Fibroblast of the conjunctiva (primary cell): ENCODE measurements at regions not wholly inside any gene's neighbourhood (a gene's known extent, or its start where the extent isn't known, plus 50 kb on each side); places are given as distances from the start of the nearest gene placed in this dataset.
"Not testable (repeated sequence)": the region's sequence is repeated elsewhere in the genome, so short reads cannot be mapped to it uniquely, and the experiment has no call there.

Source experiments
- DNase-seq: peaks from one replicate; pipeline ENCODE4 v3.0.0-alpha.2; 2010; ENCODE audit warnings: low read depth

GRCh38 chr5:32931438-32931837 is 220.3 kb downstream of the NPR3 start:
- DNase-seq: not testable (repeated sequence)

- DNase-seq: no peak
These were observed 221.3 kb downstream of the NPR3 start for GRCh38 chr5:32932241-32932935.

- DNase-seq: no peak
These were observed 222.6 kb downstream of the NPR3 start for GRCh38 chr5:32933692-32934091.

GRCh38 chr5:32934529-32934928 is 223.4 kb downstream of the NPR3 start:
- no peak for DNase-seq

GRCh38 chr5:32935283-32935682 is 224.2 kb downstream of the NPR3 start:
- no peak for DNase-seq

GRCh38 chr5:32936329-32936728 is 225.2 kb downstream of the NPR3 start:
- no peak for DNase-seq

GRCh38 chr5:32942225-32942989 is 231.3 kb downstream of the NPR3 start:
- no peak for DNase-seq

- DNase-seq: no peak
These were observed 238.3 kb downstream of the NPR3 start for GRCh38 chr5:32949286-32949970.

- no peak for DNase-seq
These were observed 239.9 kb downstream of the NPR3 start for GRCh38 chr5:32951003-32951402.

- no peak for DNase-seq
These were observed 240.8 kb downstream of the NPR3 start for GRCh38 chr5:32951878-32952277.

GRCh38 chr5:32952421-32952820 is 241.3 kb downstream of the NPR3 start:
- DNase-seq: not testable (repeated sequence)

GRCh38 chr5:32953694-32954093 is 242.6 kb downstream of the NPR3 start:
- DNase-seq: no peak

- no peak for DNase-seq
These were observed 244.7 kb downstream of the NPR3 start for GRCh38 chr5:32955814-32956213.

GRCh38 chr5:32960340-32961058 is 249.4 kb downstream of the NPR3 start:
- no peak for DNase-seq

GRCh38 chr5:32961059-32961415 is 249.9 kb downstream of the NPR3 start:
- no peak for DNase-seq

- DNase-seq: no peak
These were observed 253.1 kb downstream of the NPR3 start for GRCh38 chr5:32964261-32964660.

GRCh38 chr5:32973646-32974045 is 262.5 kb downstream of the NPR3 start:
- no peak for DNase-seq

GRCh38 chr5:32975656-32976375 is 264.7 kb downstream of the NPR3 start:
- no peak for DNase-seq

GRCh38 chr5:32981061-32981460 is 269.9 kb downstream of the NPR3 start:
- no peak for DNase-seq

GRCh38 chr5:32984851-32985610 is 273.9 kb downstream of the NPR3 start:
- DNase-seq: no peak

- no peak for DNase-seq
These were observed 278.7 kb downstream of the NPR3 start for GRCh38 chr5:32989815-32990214.
